GM12878 (cell line): ENCODE measurements at regions not wholly inside any gene's neighbourhood (a gene's known extent, or its start where the extent isn't known, plus 50 kb on each side); places are given as distances from the start of the nearest gene placed in this dataset.

ENCODE experiments used
- ATAC-seq: fragments of 200-7000 bp; cut with Tn5 transposase; 3 replicates; pipeline ENCODE4 v1.9.1; 2020; ENCODE audit warnings: mild to moderate bottlenecking, moderate library complexity
- BruUV-seq: library from RNA; stranded (reverse); fragments of 400-500 nt; replicated peaks from 2 replicates; lab custom pipeline; 2021; lab: Mats Ljungman, UMichigan
- CTCF ChIA-PET: fragments of 300-600 bp; sonication (Branson Sonifier 250); formaldehyde crosslinking; extraction: SDS; loops from one replicate; lab custom pipeline; 2021; ENCODE audit warnings: inconsistent platforms; lab: Yijun Ruan, JAX
- POLR2A ChIA-PET: fragments of 350-600 bp; formaldehyde crosslinking; extraction: SDS; loops from one replicate; lab custom pipeline; 2021; ENCODE audit warnings: inconsistent platforms; lab: Charles Lee
- RAD21 ChIA-PET: fragments of 300-600 bp; sonication (Branson Sonifier 250); formaldehyde crosslinking; loops from one replicate; lab custom pipeline; 2023; ENCODE audit warnings: antibody characterized with exemption; ENCODE audit not compliant: unreplicated experiment; lab: Charles Lee
- SMC1A ChIA-PET: fragments of 300-600 bp; sonication (Branson Sonifier 250); formaldehyde crosslinking; loops from one replicate; lab custom pipeline; 2023; ENCODE audit not compliant: unreplicated experiment, uncharacterized antibody; lab: Charles Lee
- DNase-seq: peaks from one replicate; pipeline ENCODE4 v3.0.0-alpha.2; 2011; ENCODE audit warnings: low read depth, low spot score
- FAIRE-seq: peaks from 3 replicates; lab custom pipeline; 2011; peaks lifted over from hg19 to GRCh38; lab: Jason Lieb, UNC
- H2AFZ ChIP-seq: 2 replicates; pipeline ENCODE4 v1.6.0; 2011; ENCODE audit warnings: low read depth, low read length, control low read depth; ENCODE audit not compliant: control insufficient read depth
- H3K27ac ChIP-seq: 2 replicates; pipeline ENCODE4 v1.5.1; 2011; ENCODE audit warnings: control low read depth; ENCODE audit not compliant: control insufficient read depth, insufficient read depth
- H3K27me3 ChIP-seq, 2 experiments: replicated peaks in 1 of 2; 2 replicates each; pipeline versions ENCODE4 v1.6.0 to v1.6.1; 2011; ENCODE audit warnings: low read length in 1 of 2; ENCODE audit not compliant: control insufficient read depth in 2 of 2, insufficient read depth in 2 of 2
- H3K36me3 ChIP-seq, 2 experiments: 2 replicates each; pipeline ENCODE4 v1.5.1; 2011; ENCODE audit warnings: low read length in 1 of 2; ENCODE audit not compliant: control insufficient read depth in 2 of 2, insufficient read depth in 2 of 2
- H3K4me1 ChIP-seq: 2 replicates; pipeline ENCODE4 v1.6.1; 2011; ENCODE audit warnings: mild to moderate bottlenecking, low read length, moderate library complexity, mixed read lengths; ENCODE audit not compliant: control insufficient read depth, insufficient read depth
- H3K4me2 ChIP-seq: 2 replicates; pipeline ENCODE4 v1.6.0; 2011; ENCODE audit warnings: control low read depth; ENCODE audit not compliant: control insufficient read depth, insufficient read depth
- H3K4me3 ChIP-seq: fragments of 200-600 bp; sonication (generic); 2 replicates; pipeline ENCODE4 v1.5.1; 2016
- H3K79me2 ChIP-seq: 2 replicates; pipeline ENCODE4 v1.6.0; 2011; ENCODE audit warnings: low read length; ENCODE audit not compliant: control insufficient read depth, insufficient read depth
- H3K9ac ChIP-seq: 2 replicates; pipeline ENCODE4 v1.8.0; 2011; ENCODE audit warnings: low read length, control low read depth, mixed read lengths; ENCODE audit not compliant: control insufficient read depth, insufficient read depth
- H3K9me3 ChIP-seq: replicated peaks from 3 replicates; pipeline ENCODE4 v1.5.1; 2011; ENCODE audit warnings: mild to moderate bottlenecking, low read length; ENCODE audit not compliant: control insufficient read depth, insufficient read depth
- H4K20me1 ChIP-seq: 2 replicates; pipeline ENCODE4 v1.6.0; 2011; ENCODE audit not compliant: control insufficient read depth, insufficient read depth
- BRCA1 ChIP-seq: IDR thresholded peaks from 2 replicates; pipeline ENCODE4 v1.6.1; 2011; ENCODE audit warnings: low read depth, low read length, improper control_type of control experiment
- DPF2 ChIP-seq: fragments of 450-650 bp; IDR thresholded peaks from 2 replicates; pipeline ENCODE4 v1.6.1; 2017; ENCODE audit warnings: mild to moderate bottlenecking
- HDAC2 ChIP-seq: fragments of 200-600 bp; sonication (generic); IDR thresholded peaks from 2 replicates; pipeline ENCODE4 v1.6.1; 2017
- MEF2B ChIP-seq: fragments of 450-650 bp; IDR thresholded peaks from 2 replicates; pipeline ENCODE4 v1.6.1; 2018; ENCODE audit warnings: mild to moderate bottlenecking, moderate library complexity; ENCODE audit not compliant: partially characterized antibody, poor library complexity, severe bottlenecking
- MYB ChIP-seq: fragments of 150-350 bp; IDR thresholded peaks from 2 replicates; pipeline ENCODE4 v1.6.1; 2014; ENCODE audit warnings: mild to moderate bottlenecking, low read depth, low read length, borderline replicate concordance
- NR2C2 ChIP-seq: IDR thresholded peaks from 2 replicates; pipeline ENCODE4 v1.6.1; 2011; ENCODE audit warnings: borderline replicate concordance, low read depth; ENCODE audit not compliant: control insufficient read depth, insufficient read length
- POLR2A ChIP-seq: IDR thresholded peaks from 2 replicates; pipeline ENCODE4 v1.6.1; 2011; ENCODE audit warnings: low read depth, mild to moderate bottlenecking, low read length
- RAD21 ChIP-seq: IDR thresholded peaks from 2 replicates; pipeline ENCODE4 v1.6.1; 2011; ENCODE audit warnings: mild to moderate bottlenecking, low read depth, low read length, moderate library complexity; ENCODE audit not compliant: insufficient read depth
- SP1 ChIP-seq: IDR thresholded peaks from one replicate; pipeline ENCODE4 v1.6.1; 2011; ENCODE audit warnings: low read depth, low read length
- SUZ12 ChIP-seq: fragments of 200-600 bp; sonication (generic); IDR thresholded peaks from one replicate; pipeline ENCODE4 v1.6.1; 2018; ENCODE audit warnings: antibody characterized with exemption, mild to moderate bottlenecking; ENCODE audit not compliant: unreplicated experiment
- WGBS: methylation state at CpG from one replicate; pipeline ENCODE4 v1.1.6; 2016; ENCODE audit warnings: low lambda C conversion rate; ENCODE audit not compliant: insufficient replicate concordance, insufficient coverage; ENCODE audit errors: missing lambda C conversion rate; 5-methylcytosine and 5-hydroxymethylcytosine counted together
- in situ Hi-C: fragments of 300-500 bp; cut with MboI; formaldehyde crosslinking; loops from 9 replicates; pipeline ENCODE4 v1.14.3; 2018; ENCODE audit warnings: mixed read lengths
- intact Hi-C: fragments of 100-400 bp; cut with micrococcal nuclease; formaldehyde crosslinking; loops from one replicate; pipeline ENCODE4 v1.14.2; 2022; ENCODE audit not compliant: unreplicated experiment
- TF ChIP-seq, protein P1 (sequence below): fragments of 450-650 bp; IDR thresholded peaks from 2 replicates; pipeline ENCODE4 v1.6.1; 2017; ENCODE audit warnings: mild to moderate bottlenecking
- TF ChIP-seq, protein P2 (sequence below): fragments of 150-350 bp; IDR thresholded peaks from 2 replicates; pipeline ENCODE4 v1.6.1; 2014; ENCODE audit warnings: mild to moderate bottlenecking, low read depth, low read length
- TF ChIP-seq, protein P3 (sequence below): fragments of 450-650 bp; formaldehyde crosslinking; IDR thresholded peaks from 2 replicates; pipeline ENCODE4 v1.4.0; 2022; ENCODE audit warnings: mild to moderate bottlenecking, moderate library complexity

DNA sequence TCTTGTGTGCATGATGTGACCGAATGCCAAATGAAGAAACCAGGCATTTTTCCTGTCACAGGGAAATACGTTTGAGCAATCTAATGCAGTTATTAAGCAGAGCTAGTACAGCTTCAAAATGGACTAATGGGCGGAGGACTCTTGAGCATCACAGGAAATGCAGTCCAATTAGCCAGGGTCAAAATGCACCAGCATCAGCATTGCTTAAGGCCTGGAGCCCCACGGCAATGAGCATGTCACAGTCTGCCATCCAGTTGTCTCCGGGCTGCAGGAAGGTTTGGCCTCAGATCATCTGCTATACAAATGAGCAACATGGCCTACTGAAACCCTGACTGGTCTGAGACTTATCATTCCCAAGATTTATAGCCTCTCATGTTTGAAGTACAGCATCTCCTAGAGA, 652.1 kb upstream of the SLC35B3 start:
- CTCF ChIA-PET = no interaction called here
- SMC1A ChIA-PET = no interaction called here
- Histone ChIP-seq H3K9me3 (no peaks in the 10 kb centered on the region), H3K9ac (no peak overlapping the region), H3K4me2 (no peak overlapping the region), H2AFZ (no peak overlapping the region), H3K4me1 (no peaks in the 10 kb centered on the region), H3K27ac (no peak overlapping the region), H3K4me3 (no peak overlapping the region), H3K79me2 (no peaks in the 10 kb centered on the region), H3K36me3 (no peaks in the 10 kb centered on the region), H4K20me1 (no peaks in the 10 kb centered on the region), H3K27me3 (no peaks in the 10 kb centered on the region)
- no peak for DNase-seq
- RAD21 ChIA-PET = no interaction called here
- 0% methylated on average over 5 of the region's 5 CpGs for whole genome bisulfite sequencing
- in situ Hi-C loops = no loop called here
- no peak for ATAC-seq
- no TSS peak for BruUV-seq
- TF ChIP-seq POLR2A (no peak), DPF2 (no peak), MEF2B (no peak), BRCA1 (no peak), NR2C2 (no peak), RAD21 (no peak), SP1 (no peak), SUZ12 (no peak), MYB (no peak), HDAC2 (no peak)
- TF ChIP-seq, protein P1, sequence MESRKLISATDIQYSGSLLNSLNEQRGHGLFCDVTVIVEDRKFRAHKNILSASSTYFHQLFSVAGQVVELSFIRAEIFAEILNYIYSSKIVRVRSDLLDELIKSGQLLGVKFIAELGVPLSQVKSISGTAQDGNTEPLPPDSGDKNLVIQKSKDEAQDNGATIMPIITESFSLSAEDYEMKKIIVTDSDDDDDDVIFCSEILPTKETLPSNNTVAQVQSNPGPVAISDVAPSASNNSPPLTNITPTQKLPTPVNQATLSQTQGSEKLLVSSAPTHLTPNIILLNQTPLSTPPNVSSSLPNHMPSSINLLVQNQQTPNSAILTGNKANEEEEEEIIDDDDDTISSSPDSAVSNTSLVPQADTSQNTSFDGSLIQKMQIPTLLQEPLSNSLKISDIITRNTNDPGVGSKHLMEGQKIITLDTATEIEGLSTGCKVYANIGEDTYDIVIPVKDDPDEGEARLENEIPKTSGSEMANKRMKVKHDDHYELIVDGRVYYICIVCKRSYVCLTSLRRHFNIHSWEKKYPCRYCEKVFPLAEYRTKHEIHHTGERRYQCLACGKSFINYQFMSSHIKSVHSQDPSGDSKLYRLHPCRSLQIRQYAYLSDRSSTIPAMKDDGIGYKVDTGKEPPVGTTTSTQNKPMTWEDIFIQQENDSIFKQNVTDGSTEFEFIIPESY = no peak
- TF ChIP-seq, protein P2, sequence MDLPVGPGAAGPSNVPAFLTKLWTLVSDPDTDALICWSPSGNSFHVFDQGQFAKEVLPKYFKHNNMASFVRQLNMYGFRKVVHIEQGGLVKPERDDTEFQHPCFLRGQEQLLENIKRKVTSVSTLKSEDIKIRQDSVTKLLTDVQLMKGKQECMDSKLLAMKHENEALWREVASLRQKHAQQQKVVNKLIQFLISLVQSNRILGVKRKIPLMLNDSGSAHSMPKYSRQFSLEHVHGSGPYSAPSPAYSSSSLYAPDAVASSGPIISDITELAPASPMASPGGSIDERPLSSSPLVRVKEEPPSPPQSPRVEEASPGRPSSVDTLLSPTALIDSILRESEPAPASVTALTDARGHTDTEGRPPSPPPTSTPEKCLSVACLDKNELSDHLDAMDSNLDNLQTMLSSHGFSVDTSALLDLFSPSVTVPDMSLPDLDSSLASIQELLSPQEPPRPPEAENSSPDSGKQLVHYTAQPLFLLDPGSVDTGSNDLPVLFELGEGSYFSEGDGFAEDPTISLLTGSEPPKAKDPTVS = no peak
- TF ChIP-seq, protein P3, sequence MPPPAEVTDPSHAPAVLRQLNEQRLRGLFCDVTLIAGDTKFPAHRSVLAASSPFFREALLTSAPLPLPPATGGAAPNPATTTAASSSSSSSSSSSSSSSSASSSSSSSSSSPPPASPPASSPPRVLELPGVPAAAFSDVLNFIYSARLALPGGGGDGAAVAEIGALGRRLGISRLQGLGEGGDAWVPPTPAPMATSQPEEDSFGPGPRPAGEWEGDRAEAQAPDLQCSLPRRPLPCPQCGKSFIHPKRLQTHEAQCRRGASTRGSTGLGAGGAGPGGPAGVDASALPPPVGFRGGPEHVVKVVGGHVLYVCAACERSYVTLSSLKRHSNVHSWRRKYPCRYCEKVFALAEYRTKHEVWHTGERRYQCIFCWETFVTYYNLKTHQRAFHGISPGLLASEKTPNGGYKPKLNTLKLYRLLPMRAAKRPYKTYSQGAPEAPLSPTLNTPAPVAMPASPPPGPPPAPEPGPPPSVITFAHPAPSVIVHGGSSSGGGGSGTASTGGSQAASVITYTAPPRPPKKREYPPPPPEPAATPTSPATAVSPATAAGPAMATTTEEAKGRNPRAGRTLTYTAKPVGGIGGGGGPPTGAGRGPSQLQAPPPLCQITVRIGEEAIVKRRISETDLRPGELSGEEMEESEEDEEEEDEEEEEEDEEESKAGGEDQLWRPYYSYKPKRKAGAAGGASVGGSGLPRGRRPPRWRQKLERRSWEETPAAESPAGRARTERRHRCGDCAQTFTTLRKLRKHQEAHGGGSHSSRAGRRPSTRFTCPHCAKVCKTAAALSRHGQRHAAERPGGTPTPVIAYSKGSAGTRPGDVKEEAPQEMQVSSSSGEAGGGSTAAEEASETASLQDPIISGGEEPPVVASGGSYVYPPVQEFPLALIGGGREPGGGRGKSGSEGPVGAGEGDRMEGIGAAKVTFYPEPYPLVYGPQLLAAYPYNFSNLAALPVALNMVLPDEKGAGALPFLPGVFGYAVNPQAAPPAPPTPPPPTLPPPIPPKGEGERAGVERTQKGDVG (CRISPR knock-in tag) = no peak
- intact Hi-C loops = no loop called here
- FAIRE-seq = no peak
- POLR2A ChIA-PET = no interaction called here
